Pancreas (tissue), 10 donors: ENCODE measurements at regions not wholly inside any gene's neighbourhood (a gene's known extent, or its start where the extent isn't known, plus 50 kb on each side); places are given as distances from the start of the nearest gene placed in this dataset.

Experiments used
- ATAC-seq, 4 donors: fragments of 200-7000 bp; cut with Tn5 transposase; one replicate each; pipeline versions ENCODE4 v1.8.0 to v1.9.1; 2020; ENCODE audit warnings: mild to moderate bottlenecking in 4 of 4, moderate library complexity in 4 of 4
- DNase-seq, 6 donors: peaks; one replicate each; pipeline ENCODE4 v3.0.0-alpha.2; 2020
- FAIRE-seq: peaks from 2 replicates; lab custom pipeline; 2012; peaks lifted over from hg19 to GRCh38; lab: Jason Lieb, UNC
- H3K27ac ChIP-seq, 4 donors: fragments of 200-600 bp; sonication (generic); 1 replicate in 3 of 4; 2 replicates in 1 of 4; pipeline versions ENCODE4 v1.5.0 to v1.8.0; 2020
- H3K27me3 ChIP-seq, 4 donors: fragments of 200-600 bp; one replicate each; pipeline ENCODE4 v1.8.0; 2021
- H3K36me3 ChIP-seq, 3 donors: fragments of 200-600 bp; sonication (generic) in 1 of 3; one replicate each; pipeline versions ENCODE4 v1.5.0 to v1.8.0; 2020 to 2021
- H3K4me1 ChIP-seq, 3 donors: fragments of 200-600 bp; one replicate each; pipeline ENCODE4 v1.8.0; 2021
- H3K4me3 ChIP-seq, 4 donors: fragments of 200-600 bp; sonication (generic) in 2 of 4; one replicate each; pipeline versions ENCODE4 v1.5.0 to v1.8.0; 2020 to 2021
- H3K9me3 ChIP-seq, 4 donors: fragments of 200-600 bp; one replicate each; pipeline ENCODE4 v1.8.0; 2021
- CTCF ChIP-seq, 4 donors: fragments of 200-600 bp; sonication (generic) in 3 of 4; IDR thresholded peaks; one replicate each; pipeline versions ENCODE4 v1.5.0 to v1.8.0; 2021; ENCODE audit warnings: antibody characterized with exemption in 4 of 4
- WGBS, 2 donors: extraction: QIAGEN DNeasy Blood & Tissue Kit; methylation state at CpG; one replicate each; pipeline ENCODE4 v1.1.7; 2013; 5-methylcytosine and 5-hydroxymethylcytosine counted together
- intact Hi-C, 3 donors: fragments of 100-400 bp; cut with DNase I; formaldehyde crosslinking; loops; one replicate each; pipeline versions ENCODE4 v1.11.1 to v1.14.2; 2022
- donor health status: healthy with polysubstance abuse.
- donor health status: DM: no; HTN: no; CAD: no; lungs with moderate emphysema.
- donor health status: DM: no; HTN: no; CAD: no.
- donor health status: control.
- donor health status: control.
- donor health status: Bipolar disorder and iron deficiency.
- donor health status: DM: yes; HTN: yes; CAD: no.
- donor health status: DM: no; HTN: no; CAD: no.
- donor health status: DM: no; HTN: no; CAD: no.
- donor health status: DM: yes; HTN: yes; CAD: no.

- intact Hi-C loops: no loop called here
- Histone ChIP-seq H3K4me3 (no peak overlapping the region), H3K4me1 (peaks cover 0 to 9% (median 7%) of the 10 kb centered on the region in 3 donors), H3K36me3 (no peaks in the 10 kb centered on the region), H3K27ac (peak overlapping the region in 1 of 4 donors; percentile 50), H3K9me3 (no peaks in the 10 kb centered on the region), H3K27me3 (no peaks in the 10 kb centered on the region)
- DNase-seq (no peak), ATAC-seq (peak in 3 of 4 donors; percentile 22 to 55 (median 54)), FAIRE-seq (no peak)
- WGBS, 2 donors: 44 to 46% methylated on average over 6 of the region's 6 CpGs
- TF ChIP-seq CTCF (IDR thresholded peaks at IDR 0.05): no peak
These were observed 193.9 kb downstream of the OMA1 start for GRCh38 chr1:58352476-58353092.

DNA sequence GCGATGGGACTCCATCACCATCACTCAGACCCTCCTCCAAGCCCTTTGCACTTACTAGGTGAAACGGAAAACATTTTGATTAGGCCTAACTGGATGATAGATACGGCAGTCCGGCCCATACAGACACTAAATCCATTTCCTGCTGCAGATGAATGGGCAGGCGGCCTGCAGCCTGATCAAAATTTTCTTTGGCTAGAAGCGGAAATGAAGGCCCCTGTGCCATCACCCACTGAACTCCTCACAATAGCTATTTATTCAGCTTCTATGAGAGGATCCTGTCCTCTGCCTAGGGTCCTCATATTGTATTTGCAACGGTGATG is 200.5 kb downstream of the OMA1 start:
- DNase-seq (no peak), FAIRE-seq (no peak), ATAC-seq (no peak)
- intact Hi-C loops: no loop called here
- Histone ChIP-seq H3K4me1 (no peaks in the 10 kb centered on the region), H3K4me3 (no peak overlapping the region), H3K36me3 (no peaks in the 10 kb centered on the region), H3K27me3 (no peaks in the 10 kb centered on the region), H3K9me3 (no peaks in the 10 kb centered on the region), H3K27ac (no peak overlapping the region)
- no peak for TF ChIP-seq CTCF (IDR thresholded peaks at IDR 0.05)
- WGBS, 2 donors: 85 to 91% methylated on average over 7 of the region's 7 CpGs

DNA sequence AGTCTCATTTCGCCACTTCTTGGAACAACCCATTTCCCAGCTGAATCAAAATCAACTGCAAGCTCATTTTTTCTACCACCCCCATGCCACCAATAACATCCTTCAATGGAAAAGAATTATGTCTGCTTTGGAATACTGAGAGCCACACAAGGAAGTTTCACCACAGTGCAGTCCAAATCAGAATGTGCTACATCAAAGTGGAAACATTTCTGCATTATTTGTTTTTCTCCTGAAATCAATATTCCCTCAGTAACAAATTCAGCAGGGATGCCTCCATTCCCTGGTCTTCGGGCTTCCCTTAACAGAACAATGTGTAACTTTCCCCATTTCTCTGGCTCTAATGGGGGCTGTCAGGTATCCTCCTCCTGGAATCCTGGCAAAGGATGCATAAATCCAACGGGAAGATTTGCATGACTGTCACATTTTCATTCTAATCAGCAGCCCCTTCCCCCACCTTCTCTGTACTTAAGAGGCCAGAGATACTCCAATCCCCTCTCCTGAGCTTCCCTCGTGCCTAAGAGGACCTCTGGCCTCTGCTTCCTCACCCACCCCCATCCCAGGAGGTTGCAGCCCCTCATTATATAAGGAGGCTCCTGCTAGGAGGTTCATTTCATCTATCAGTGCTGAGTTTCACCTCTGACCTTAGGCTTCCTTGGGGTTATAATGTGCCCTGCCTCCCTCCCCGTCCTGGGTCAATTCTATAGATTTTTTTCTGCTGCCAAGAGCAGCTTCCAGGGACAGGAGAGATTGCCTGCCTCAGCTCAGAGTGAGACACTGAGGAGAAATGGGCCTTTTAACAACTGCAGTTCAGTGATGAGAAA is 201.1 kb downstream of the OMA1 start:
- Histone ChIP-seq H3K27me3 (no peaks in the 10 kb centered on the region), H3K4me3 (no peak overlapping the region), H3K27ac (no peak overlapping the region), H3K36me3 (no peaks in the 10 kb centered on the region), H3K4me1 (no peaks in the 10 kb centered on the region), H3K9me3 (no peaks in the 10 kb centered on the region)
- ATAC-seq: no peak
- DNase-seq: no peak
- no peak for FAIRE-seq
- 57 to 58% methylated on average over 5 of the region's 5 CpGs for WGBS, 2 donors
- intact Hi-C loops: no loop called here
- no peak for TF ChIP-seq CTCF (IDR thresholded peaks at IDR 0.05)

- no peak for FAIRE-seq
- DNase-seq: no peak
- no peak for ATAC-seq
- no peak overlapping the region for H3K4me3 ChIP-seq
- no peaks in the 10 kb centered on the region for H3K9me3 ChIP-seq
- H3K36me3 ChIP-seq: no peaks in the 10 kb centered on the region
- no peaks in the 10 kb centered on the region for H3K27me3 ChIP-seq
- WGBS, 2 donors: 77 to 86% methylated on average over 4 of the region's 4 CpGs
- no peak for TF ChIP-seq CTCF (IDR thresholded peaks at IDR 0.05)
- no peak overlapping the region for H3K27ac ChIP-seq
- H3K4me1 ChIP-seq: no peaks in the 10 kb centered on the region
- intact Hi-C loops: no loop called here
These were observed 206.3 kb downstream of the OMA1 start for GRCh38 chr1:58340185-58340584.

DNA sequence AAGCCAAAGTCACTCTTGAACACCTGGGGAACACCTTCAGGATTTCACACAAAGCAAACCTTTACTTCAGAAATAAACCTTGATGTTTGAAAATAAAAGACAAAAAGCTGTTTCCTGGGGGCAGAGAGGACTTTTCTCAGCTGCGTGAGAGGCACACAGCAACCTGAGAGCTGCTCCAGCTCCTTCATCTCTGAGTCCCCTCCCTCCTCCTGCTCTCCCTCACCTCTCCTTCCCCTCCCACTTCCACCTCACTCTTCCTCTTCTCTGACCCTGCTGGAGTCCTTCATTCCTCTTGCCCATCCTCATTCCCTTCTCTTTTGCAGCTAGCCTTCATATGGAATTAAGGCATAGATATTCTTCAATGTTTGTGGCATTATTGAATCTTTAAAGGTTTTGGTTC is 208.4 kb downstream of the OMA1 start:
- no peaks in the 10 kb centered on the region for H3K9me3 ChIP-seq
- no peak for FAIRE-seq
- H3K27me3 ChIP-seq: no peaks in the 10 kb centered on the region
- TF ChIP-seq CTCF (IDR thresholded peaks at IDR 0.05): no peak
- no peaks in the 10 kb centered on the region for H3K36me3 ChIP-seq
- no peaks in the 10 kb centered on the region for H3K4me1 ChIP-seq
- no peak overlapping the region for H3K27ac ChIP-seq
- ATAC-seq: no peak
- intact Hi-C loops: no loop called here
- no peak for DNase-seq
- H3K4me3 ChIP-seq: no peak overlapping the region
- WGBS, 2 donors: 55 to 81% methylated on average over 1 of the region's 1 CpG
